HG03175 (cell line): ENCODE measurements at regions not wholly inside any gene's neighbourhood (a gene's known extent, or its start where the extent isn't known, plus 50 kb on each side); places are given as distances from the start of the nearest gene placed in this dataset.
A peak's percentile ranks its signal among the peaks of the same experiment; 100 is the strongest.

ENCODE experiments used
- ATAC-seq: cut with Tn5 transposase; IDR thresholded peaks from one replicate; pipeline ENCODE4 v1.9.1; 2021; ENCODE audit warnings: mild to moderate bottlenecking, moderate library complexity; ENCODE audit not compliant: unreplicated experiment

DNA sequence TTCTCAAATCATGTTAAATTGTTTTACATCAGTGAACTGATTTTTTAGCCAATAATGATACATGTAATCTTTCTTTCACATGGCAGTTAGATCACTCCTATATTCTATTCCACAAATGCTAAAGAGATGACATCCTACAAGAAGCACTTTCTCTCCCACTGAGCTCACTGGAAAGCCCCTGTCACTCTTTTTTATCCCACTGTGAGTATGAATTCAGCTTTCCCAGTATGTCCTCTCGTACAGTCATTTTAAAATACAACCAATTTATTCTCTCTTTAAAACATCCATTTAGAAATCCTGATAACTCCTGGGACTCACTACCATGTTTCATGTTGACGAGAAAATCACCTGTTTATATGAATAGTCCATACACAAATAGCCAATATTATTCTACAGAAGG is 599.9 kb downstream of the SEMA5A start:
- no peak for ATAC-seq

DNA sequence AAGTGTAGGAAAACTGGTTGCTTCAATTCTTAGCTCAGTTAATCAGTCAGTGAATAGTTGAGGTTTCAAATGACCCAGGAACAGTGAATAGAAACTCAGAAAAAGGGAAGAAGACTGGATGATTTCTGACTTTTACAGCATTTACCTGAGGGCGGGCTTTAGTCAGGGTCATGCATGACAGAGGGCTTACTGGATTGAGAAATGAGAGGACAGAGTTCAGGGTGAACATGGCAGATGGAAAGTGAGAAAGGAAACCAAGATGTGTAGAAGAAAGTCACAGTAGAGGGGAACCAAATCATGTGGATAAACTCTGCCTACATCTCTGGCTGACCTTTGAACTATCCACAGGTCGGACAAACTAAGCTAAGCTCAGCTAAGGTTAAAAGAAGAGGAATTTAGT is 596.0 kb downstream of the SEMA5A start:
- peak; percentile 97 for ATAC-seq

DNA sequence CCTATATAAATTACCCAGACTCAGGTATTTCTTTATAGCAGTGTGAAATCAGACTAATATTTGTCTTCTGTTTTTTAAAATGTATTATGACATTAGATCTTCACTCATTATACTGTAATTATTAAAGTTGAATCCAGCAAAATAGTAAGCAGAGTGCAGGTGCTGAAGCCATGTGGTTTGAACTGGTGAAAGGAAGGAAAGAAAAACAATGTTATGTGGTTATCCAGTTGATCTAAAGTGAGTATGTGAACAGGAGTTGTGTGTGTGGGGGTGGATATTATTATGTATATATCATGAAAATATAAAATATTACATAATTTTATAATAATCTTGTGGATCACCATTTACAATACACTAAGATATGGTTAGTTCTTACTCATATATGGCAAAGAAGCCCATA is 593.7 kb downstream of the SEMA5A start:
- no peak for ATAC-seq

DNA sequence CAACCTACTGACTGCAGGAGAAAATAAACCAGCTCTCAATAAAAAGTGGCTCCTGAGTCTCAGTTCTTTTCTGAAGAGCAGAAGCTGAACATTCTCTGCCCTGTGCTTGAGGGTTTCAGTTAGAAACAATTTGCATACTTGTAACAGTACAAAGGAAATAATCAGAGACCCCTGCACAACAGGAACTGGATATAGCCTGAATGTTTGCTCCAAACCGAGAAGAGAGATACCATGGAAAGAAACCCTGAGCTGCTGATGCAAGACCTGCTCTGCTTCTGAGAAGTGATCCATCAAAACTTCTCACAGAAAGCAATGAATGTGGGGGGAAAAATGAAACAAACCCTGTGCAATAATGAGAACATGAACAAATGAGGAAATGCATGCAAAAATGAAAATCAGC is 592.9 kb downstream of the SEMA5A start:
- peak; percentile 36 for ATAC-seq

DNA sequence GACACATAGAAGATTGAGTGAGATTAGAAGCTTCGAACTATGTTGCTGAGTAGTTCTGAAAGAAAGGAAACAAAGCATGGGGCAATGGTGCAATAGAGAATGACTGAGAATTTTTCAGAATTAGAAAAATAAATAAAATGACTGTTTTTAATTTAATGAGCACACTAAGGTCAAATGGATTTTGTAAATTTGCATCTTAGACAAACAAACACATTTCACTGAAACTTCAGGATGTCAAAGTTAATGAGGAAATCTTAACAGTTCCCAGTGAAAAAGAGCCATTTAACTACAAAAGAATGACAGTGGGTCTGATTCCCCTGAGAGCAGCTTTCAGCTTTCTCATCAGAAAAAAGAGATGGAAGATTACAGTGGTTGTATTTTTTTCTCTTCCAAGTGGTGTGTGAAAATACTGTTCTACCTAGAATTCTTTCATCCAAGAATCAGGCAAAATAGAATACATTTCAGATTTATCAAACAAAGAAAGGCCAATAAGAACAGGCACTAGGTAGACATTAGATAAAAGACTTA is 591.9 kb downstream of the SEMA5A start:
- no peak for ATAC-seq

DNA sequence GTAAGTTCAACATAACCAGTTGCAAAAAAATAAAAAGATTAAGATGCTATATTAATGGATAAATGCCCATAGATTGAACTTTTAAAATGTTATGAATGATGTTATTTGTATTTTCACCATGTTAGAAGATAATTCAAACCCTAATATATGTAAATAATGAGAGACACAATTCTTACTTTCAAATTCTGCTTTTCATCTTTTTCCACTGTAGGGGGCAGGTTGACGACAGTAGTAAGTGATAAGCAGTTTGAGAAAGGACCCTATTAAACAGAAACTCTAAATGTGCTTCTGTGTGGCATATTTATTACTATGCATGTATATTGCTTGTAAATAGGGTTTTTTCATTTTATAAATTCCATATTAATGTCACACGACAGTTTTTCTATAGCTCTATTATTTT is 591.1 kb downstream of the SEMA5A start:
- ATAC-seq = no peak

DNA sequence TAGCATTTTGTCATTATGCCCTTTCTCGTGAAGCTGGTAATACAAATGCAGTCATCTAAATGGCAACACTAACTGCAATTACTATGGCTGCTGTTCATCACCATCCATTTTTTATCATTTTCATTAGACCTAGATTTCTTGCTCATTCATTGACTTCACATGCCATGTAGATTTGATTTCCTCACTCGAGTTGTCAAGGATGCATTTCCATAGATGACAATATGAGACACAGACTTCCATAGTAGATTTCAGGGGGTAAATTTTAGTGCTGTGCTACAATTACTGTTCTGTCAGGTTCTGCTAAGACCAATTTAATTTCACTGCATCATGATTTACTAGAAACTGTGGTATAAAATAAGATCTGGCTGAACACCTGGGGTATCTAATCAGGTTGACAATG is 589.2 kb downstream of the SEMA5A start:
- no peak for ATAC-seq

DNA sequence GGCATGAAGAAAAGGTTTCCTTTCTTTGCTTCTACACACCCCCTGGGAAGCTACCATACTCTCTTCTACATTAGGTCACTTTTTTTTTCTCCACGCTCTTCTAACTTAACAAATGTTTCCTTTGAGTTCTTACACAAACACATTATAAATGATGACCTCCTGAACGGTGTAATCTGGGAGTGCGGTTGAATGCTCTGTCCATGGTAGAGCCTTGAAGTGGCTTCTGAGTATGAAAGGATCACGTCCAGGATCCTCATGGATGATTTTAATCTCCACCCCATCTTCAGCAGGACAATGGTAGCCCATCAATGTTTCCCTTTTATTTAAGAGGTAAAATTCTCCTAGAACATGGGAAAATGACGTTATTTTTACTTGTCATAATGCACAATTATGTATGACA is 587.3 kb downstream of the SEMA5A start:
- ATAC-seq = no peak

DNA sequence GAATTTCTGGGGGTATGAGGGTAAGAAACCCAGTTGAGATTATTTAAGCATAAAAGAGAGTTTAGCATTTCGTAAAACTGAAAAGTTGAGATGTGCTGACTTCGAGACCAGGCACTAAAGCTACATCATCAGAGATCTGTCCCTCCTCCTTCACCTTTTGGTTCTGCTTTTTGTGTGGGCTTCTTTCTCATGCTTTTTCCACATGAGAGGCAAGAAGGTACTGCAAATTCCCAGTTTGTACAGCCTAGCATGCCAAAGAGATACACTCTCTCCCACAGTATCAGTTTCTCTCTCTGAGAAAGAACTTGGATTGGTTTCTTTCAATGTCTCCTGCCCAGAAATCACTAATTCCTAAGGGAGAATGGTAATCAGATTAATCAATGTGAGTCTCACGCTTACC is 584.7 kb downstream of the SEMA5A start:
- ATAC-seq = no peak

DNA sequence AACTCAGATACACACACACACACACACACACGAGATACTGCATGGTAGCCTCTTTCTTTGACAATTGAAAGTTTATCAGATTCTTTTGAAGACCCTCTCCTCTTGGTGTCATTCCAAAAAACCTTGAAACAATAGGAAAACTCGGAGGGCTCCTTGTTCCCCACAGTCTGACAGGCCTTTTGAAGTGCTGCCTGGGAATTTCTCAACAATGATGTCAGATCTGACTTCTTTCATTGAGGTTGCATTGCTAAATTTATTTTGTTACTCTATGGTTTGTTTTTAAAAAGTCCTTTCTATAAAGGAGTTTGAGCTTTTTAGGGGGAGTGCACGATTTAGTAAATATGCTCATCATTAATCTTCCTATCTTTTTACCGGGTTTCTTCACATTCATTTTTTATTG is 583.9 kb downstream of the SEMA5A start:
- ATAC-seq = no peak

DNA sequence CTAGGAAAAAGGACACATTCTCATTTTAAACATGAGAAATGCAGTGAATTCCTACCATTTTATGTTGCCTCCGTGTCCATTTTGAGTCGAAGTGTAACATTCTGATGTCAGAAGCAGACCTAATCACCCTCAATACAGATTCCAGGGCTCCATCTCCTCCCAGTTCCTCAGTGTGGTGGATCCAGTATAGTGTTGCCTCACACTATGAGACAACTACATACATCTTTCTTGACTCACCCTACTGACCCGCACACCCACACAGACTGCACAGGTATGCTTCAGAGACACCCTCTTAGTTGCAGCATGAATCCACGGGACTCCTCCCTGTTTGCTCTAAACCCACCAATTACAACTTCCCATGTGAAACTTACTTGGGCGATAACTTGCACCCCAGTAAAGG is 564.9 kb downstream of the SEMA5A start:
- no peak for ATAC-seq

DNA sequence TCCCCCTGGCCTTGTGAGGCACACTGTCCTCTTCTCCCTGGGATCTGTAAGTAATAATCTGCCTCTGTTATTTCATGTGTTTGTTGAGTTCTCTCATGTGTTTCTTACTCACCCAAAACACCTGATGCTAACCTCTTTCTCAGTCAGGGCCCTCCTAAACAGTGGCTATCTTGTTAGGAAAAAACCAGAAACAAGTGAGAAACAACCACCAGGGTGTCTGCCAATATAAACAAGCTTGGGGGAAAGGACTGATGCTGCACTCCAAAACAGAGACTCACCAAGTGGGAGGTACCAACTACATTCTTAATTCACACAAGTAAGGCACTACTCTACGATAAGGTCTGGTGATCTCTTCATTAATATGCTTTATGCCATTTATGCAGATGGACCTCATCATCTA is 564.4 kb downstream of the SEMA5A start:
- ATAC-seq = no peak

DNA sequence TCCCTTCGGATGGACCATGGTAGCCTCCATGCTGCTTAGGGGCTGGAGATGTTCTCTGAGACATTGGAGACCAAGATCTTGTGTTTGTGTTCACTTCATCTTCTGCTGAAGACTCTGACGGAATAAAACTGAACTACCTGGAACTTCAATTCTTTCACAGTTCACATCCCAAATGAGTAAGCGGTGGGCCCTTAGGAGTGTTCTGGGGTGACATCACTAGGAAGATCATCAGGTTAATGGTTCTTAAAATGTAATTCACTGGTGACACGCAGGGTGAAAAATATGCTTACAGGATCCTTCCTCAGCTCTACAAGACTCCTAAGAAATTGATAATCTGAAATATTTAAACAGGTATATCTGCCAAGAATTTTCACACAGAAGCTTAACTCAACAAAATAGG is 561.5 kb downstream of the SEMA5A start:
- no peak for ATAC-seq
